MM.1S (cell line): ENCODE measurements at regions not wholly inside any gene's neighbourhood (a gene's known extent, or its start where the extent isn't known, plus 50 kb on each side); places are given as distances from the start of the nearest gene placed in this dataset.

ENCODE experiments used
- DNase-seq: peaks from one replicate; pipeline ENCODE4 v3.0.0-alpha.2; 2015
- H2AFZ ChIP-seq: fragments of 300-600 bp; sonication (generic); 2 replicates; pipeline ENCODE4 v1.6.0; 2016; ENCODE audit warnings: antibody characterized with exemption, low read length
- H3F3A ChIP-seq: fragments of 300-600 bp; sonication (generic); 2 replicates; pipeline ENCODE4 v1.6.1; 2016; ENCODE audit warnings: mild to moderate bottlenecking, antibody characterized with exemption, low read length, moderate library complexity, mixed read lengths; ENCODE audit not compliant: insufficient read depth
- H3K27ac ChIP-seq: fragments of 300-600 bp; sonication (generic); 2 replicates; pipeline ENCODE4 v1.5.1; 2016; ENCODE audit warnings: mild to moderate bottlenecking, low read length
- H3K27me3 ChIP-seq: fragments of 300-600 bp; sonication (generic); replicated peaks from 2 replicates; pipeline ENCODE4 v1.6.0; 2016; ENCODE audit warnings: low read length; ENCODE audit not compliant: insufficient read depth
- H3K36me3 ChIP-seq: fragments of 300-600 bp; sonication (generic); replicated peaks from 2 replicates; pipeline ENCODE4 v1.6.1; 2016; ENCODE audit warnings: mild to moderate bottlenecking, low read length, mixed read lengths; ENCODE audit not compliant: insufficient read depth
- H3K4me1 ChIP-seq: fragments of 300-600 bp; sonication (generic); 2 replicates; pipeline ENCODE4 v1.6.1; 2016; ENCODE audit warnings: low read length, mixed read lengths
- H3K4me2 ChIP-seq: fragments of 300-600 bp; sonication (generic); 2 replicates; pipeline ENCODE4 v1.6.0; 2016; ENCODE audit warnings: low read depth, low read length
- H3K4me3 ChIP-seq: fragments of 300-600 bp; sonication (generic); 2 replicates; pipeline ENCODE4 v1.5.1; 2016; ENCODE audit warnings: low read length, mixed read lengths
- H3K79me2 ChIP-seq: fragments of 300-600 bp; sonication (generic); 2 replicates; pipeline ENCODE4 v1.6.1; 2016; ENCODE audit warnings: mixed run types, low read length, mixed read lengths
- H3K9ac ChIP-seq: fragments of 300-600 bp; sonication (generic); 2 replicates; pipeline ENCODE4 v1.6.1; 2016; ENCODE audit warnings: low read length, mixed read lengths
- H3K9me2 ChIP-seq: fragments of 300-600 bp; sonication (generic); replicated peaks from 2 replicates; pipeline ENCODE4 v1.6.1; 2016; ENCODE audit warnings: mild to moderate bottlenecking, low read length, mixed read lengths; ENCODE audit not compliant: insufficient read depth
- H3K9me3 ChIP-seq: fragments of 300-600 bp; sonication (generic); replicated peaks from 2 replicates; pipeline ENCODE4 v1.6.1; 2016; ENCODE audit warnings: mild to moderate bottlenecking, low read length, mixed read lengths; ENCODE audit not compliant: insufficient read depth
- H4K20me1 ChIP-seq: fragments of 300-600 bp; sonication (generic); 2 replicates; pipeline ENCODE4 v1.6.1; 2016; ENCODE audit warnings: mild to moderate bottlenecking, low read length, moderate library complexity, mixed read lengths; ENCODE audit not compliant: insufficient read depth
- EZH2 ChIP-seq: fragments of 300-600 bp; sonication (generic); optimal IDR thresholded peaks from 2 replicates; pipeline ENCODE3; 2017; ENCODE audit warnings: low read depth, mild to moderate bottlenecking, antibody characterized with exemption, low read length, mixed read lengths
- EZH2phosphoT487 ChIP-seq: fragments of 300-600 bp; sonication (generic); IDR thresholded peaks from 2 replicates; pipeline ENCODE4 v1.6.1; 2018; ENCODE audit warnings: antibody characterized with exemption, low read length
- TF ChIP-seq, protein P1 (sequence below): fragments of 300-600 bp; sonication (generic); IDR thresholded peaks from 2 replicates; pipeline ENCODE4 v1.5.1; 2016; ENCODE audit warnings: antibody characterized with exemption, low read length, mixed read lengths

- Histone ChIP-seq H3K27me3 (no peaks in the 10 kb centered on the region), H3K9me2 (no peaks in the 10 kb centered on the region), H3K9ac (no peak overlapping the region), H3K4me1 (no peaks in the 10 kb centered on the region), H3K9me3 (0 out of 2 replicates have a peak, but pooled peaks cover 3% of the 10 kb centered on the region), H3K36me3 (no peaks in the 10 kb centered on the region), H3K4me2 (no peak overlapping the region), H3F3A (no peaks in the 10 kb centered on the region), H4K20me1 (no peaks in the 10 kb centered on the region), H3K79me2 (no peaks in the 10 kb centered on the region), H3K27ac (no peak overlapping the region), H2AFZ (no peak overlapping the region), H3K4me3 (no peak overlapping the region)
- DNase-seq = no peak
- TF ChIP-seq EZH2phosphoT487 (no peak), EZH2 (no peak)
- TF ChIP-seq, protein P1, sequence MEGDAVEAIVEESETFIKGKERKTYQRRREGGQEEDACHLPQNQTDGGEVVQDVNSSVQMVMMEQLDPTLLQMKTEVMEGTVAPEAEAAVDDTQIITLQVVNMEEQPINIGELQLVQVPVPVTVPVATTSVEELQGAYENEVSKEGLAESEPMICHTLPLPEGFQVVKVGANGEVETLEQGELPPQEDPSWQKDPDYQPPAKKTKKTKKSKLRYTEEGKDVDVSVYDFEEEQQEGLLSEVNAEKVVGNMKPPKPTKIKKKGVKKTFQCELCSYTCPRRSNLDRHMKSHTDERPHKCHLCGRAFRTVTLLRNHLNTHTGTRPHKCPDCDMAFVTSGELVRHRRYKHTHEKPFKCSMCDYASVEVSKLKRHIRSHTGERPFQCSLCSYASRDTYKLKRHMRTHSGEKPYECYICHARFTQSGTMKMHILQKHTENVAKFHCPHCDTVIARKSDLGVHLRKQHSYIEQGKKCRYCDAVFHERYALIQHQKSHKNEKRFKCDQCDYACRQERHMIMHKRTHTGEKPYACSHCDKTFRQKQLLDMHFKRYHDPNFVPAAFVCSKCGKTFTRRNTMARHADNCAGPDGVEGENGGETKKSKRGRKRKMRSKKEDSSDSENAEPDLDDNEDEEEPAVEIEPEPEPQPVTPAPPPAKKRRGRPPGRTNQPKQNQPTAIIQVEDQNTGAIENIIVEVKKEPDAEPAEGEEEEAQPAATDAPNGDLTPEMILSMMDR = no peak
Measured at GRCh38 chr5:67331296-67331925, 134.8 kb upstream of the CD180 start.

GRCh38 chr5:67319935-67320725, 123.5 kb upstream of the CD180 start:
- no peak for DNase-seq
- H2AFZ ChIP-seq = no peak overlapping the region
- TF ChIP-seq EZH2 (no peak), EZH2phosphoT487 (no peak)
- TF ChIP-seq, protein P1 = no peak
- H3K79me2 ChIP-seq = no peaks in the 10 kb centered on the region
- no peaks in the 10 kb centered on the region for H3K36me3 ChIP-seq
- no peaks in the 10 kb centered on the region for H3F3A ChIP-seq
- H3K9ac ChIP-seq = no peak overlapping the region
- H3K9me3 ChIP-seq = no peaks in the 10 kb centered on the region
- H3K4me3 ChIP-seq = no peak overlapping the region
- no peaks in the 10 kb centered on the region for H4K20me1 ChIP-seq
- no peaks in the 10 kb centered on the region for H3K4me1 ChIP-seq
- H3K27ac ChIP-seq = no peak overlapping the region
- no peaks in the 10 kb centered on the region for H3K27me3 ChIP-seq
- H3K4me2 ChIP-seq = no peak overlapping the region
- no peaks in the 10 kb centered on the region for H3K9me2 ChIP-seq

- Histone ChIP-seq H3F3A (no peaks in the 10 kb centered on the region), H4K20me1 (no peaks in the 10 kb centered on the region), H3K9me3 (no peaks in the 10 kb centered on the region), H3K36me3 (no peaks in the 10 kb centered on the region), H3K4me1 (no peaks in the 10 kb centered on the region), H2AFZ (no peak overlapping the region), H3K4me2 (no peak overlapping the region), H3K79me2 (no peaks in the 10 kb centered on the region), H3K9me2 (no peaks in the 10 kb centered on the region), H3K27ac (no peak overlapping the region), H3K27me3 (no peaks in the 10 kb centered on the region), H3K4me3 (no peak overlapping the region), H3K9ac (no peak overlapping the region)
- TF ChIP-seq, protein P1 = no peak
- TF ChIP-seq EZH2 = no peak
- DNase-seq = no peak
Measured at GRCh38 chr5:67318746-67319145, 122.1 kb upstream of the CD180 start.
